Inferior parietal cortex (tissue), 1 donor: ENCODE measurements at regions not wholly inside any gene's neighbourhood (a gene's known extent, or its start where the extent isn't known, plus 50 kb on each side); places are given as distances from the start of the nearest gene placed in this dataset.

ENCODE experiments used
- DNase-seq: peaks from one replicate; pipeline ENCODE4 v3.0.0-alpha.2; 2016; ENCODE audit errors: extremely low spot score

DNA sequence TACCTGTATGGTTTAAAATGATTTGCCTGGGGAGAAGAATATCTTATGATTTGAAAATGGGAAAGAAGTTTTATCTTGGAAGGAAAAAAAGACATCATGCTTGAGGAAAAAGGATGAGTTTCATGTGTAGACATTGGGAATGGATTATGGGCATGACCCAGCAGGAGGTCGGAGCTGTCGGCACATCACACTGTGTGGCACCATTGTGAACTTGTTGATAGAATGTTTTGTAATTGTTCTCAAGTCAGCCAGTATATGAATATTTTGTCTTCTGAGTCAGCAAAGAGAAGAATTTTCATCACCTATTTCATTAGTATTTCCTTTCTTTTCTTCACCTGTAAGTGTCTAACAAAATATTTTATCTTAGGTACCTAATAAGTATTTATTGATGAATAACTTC, 60.0 kb upstream of the HMGA2 start:
- DNase-seq: no peak

DNA sequence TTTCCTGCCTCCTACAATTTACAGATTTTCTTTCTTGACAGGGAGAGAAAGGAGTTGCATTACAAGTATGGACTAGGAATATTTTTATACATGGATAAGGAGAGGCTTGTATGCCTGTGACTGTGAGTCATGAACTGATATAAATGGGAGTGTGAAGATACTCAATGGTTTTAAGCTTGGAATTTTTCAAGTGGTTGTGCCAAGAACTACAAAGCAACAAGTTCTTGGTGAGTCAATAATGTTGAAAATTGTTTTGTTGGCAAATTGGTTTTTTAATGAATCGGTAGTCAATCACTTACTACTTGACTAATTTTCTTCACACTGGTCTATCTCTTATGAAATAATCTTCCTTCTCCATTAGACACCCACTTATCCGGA, 58.9 kb upstream of the HMGA2 start:
- no peak for DNase-seq

DNA sequence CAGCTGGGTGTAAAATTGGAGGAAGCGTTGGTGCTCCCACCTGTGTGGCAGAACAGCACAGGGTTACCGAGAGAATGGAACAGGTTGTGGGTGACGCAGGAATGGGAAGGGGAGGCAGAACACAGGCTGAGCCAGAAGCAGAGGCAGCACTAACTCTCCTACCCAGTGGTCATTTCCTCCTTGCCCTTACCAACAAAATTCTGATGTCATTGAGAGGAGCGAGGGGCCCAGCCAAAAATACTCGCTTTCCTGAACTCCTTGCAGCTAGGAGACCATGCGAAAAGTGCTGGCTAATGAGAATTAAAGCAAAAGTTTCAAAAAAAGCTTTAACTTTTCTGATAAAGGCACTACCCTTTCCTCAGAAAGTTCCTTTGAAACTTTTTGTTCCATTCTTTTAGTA, 54.4 kb upstream of the HMGA2 start:
- DNase-seq: no peak
